ENCODE measurements at regions not wholly inside any gene's neighbourhood (a gene's known extent, or its start where the extent isn't known, plus 50 kb on each side); places are given as distances from the start of the nearest gene placed in this dataset.

GRCh38 chr2:118322406-118322805 lies 234.1 kb downstream of the INSIG2 start:
- no peak overlapping the region for H3K27ac ChIP-seq
- DNase-seq (ENCODE audit: low spot score): no peak
- TF ChIP-seq, protein P1, sequence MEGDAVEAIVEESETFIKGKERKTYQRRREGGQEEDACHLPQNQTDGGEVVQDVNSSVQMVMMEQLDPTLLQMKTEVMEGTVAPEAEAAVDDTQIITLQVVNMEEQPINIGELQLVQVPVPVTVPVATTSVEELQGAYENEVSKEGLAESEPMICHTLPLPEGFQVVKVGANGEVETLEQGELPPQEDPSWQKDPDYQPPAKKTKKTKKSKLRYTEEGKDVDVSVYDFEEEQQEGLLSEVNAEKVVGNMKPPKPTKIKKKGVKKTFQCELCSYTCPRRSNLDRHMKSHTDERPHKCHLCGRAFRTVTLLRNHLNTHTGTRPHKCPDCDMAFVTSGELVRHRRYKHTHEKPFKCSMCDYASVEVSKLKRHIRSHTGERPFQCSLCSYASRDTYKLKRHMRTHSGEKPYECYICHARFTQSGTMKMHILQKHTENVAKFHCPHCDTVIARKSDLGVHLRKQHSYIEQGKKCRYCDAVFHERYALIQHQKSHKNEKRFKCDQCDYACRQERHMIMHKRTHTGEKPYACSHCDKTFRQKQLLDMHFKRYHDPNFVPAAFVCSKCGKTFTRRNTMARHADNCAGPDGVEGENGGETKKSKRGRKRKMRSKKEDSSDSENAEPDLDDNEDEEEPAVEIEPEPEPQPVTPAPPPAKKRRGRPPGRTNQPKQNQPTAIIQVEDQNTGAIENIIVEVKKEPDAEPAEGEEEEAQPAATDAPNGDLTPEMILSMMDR (conservative IDR thresholded peaks at IDR 0.05; ENCODE audit: low read depth): no peak
- ChIA-PET CTCF (no interaction called here), POLR2A (ENCODE audit: low non-redundant PET) (no interaction called here)

GRCh38 chr2:118321432-118322105 lies 233.3 kb downstream of the INSIG2 start:
- ChIA-PET POLR2A (ENCODE audit: low non-redundant PET) (no interaction called here), CTCF (interaction anchor here (0.6 kb wide), 1 partner anchor 74 kb away, joined by 3 read pairs; no protein-coding TSS in a partner anchor)
- TF ChIP-seq, protein P1 (conservative IDR thresholded peaks at IDR 0.05; ENCODE audit: low read depth): no peak
- no peak for DNase-seq (ENCODE audit: low spot score)
- H3K27ac ChIP-seq: no peak overlapping the region

DNA sequence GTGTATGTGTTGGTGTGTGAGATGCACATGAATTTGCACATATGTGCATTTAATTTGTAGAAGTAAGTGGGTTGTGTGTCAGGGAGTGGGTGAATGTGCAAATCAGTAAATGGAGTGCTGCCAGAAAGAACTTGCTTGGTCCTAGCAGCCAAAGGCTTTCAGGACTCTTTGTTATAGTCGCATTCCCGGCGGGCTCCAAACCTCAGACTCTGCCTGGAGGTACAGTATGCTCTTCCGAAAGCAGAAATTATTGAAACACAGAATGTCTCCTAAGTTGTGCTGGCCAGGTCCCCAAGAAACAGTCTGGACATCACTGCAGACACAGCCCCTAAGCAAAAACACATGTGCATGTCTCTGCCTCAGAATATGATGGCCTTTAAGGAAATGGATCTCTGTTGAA lies 232.4 kb downstream of the INSIG2 start:
- ChIA-PET POLR2A (ENCODE audit: low non-redundant PET) (no interaction called here), CTCF (no interaction called here)
- no peak overlapping the region for H3K27ac ChIP-seq
- no peak for DNase-seq (ENCODE audit: low spot score)
- TF ChIP-seq, protein P1 (conservative IDR thresholded peaks at IDR 0.05; ENCODE audit: low read depth): no peak

- TF ChIP-seq, protein P1 (conservative IDR thresholded peaks at IDR 0.05; ENCODE audit: low read depth): no peak
- POLR2A ChIA-PET (ENCODE audit: low non-redundant PET): no interaction called here
These were observed 231.9 kb downstream of the INSIG2 start for GRCh38 chr2:118320196-118320595.

GRCh38 chr2:118319271-118319684 lies 231.0 kb downstream of the INSIG2 start:
- H3K27ac ChIP-seq: no peak overlapping the region
- POLR2A ChIA-PET (ENCODE audit: low non-redundant PET): no interaction called here
- TF ChIP-seq, protein P1 (conservative IDR thresholded peaks at IDR 0.05; ENCODE audit: low read depth): no peak
- CTCF ChIA-PET: no interaction called here
- no peak for DNase-seq (ENCODE audit: low spot score)

More at GRCh38 chr2:118320196-118320595, 231.9 kb downstream of the INSIG2 start:
- CTCF ChIA-PET: no interaction called here
- no peak overlapping the region for H3K27ac ChIP-seq
- no peak for DNase-seq (ENCODE audit: low spot score)

- ChIA-PET CTCF (no interaction called here), POLR2A (ENCODE audit: low non-redundant PET) (no interaction called here)
These were observed 227.3 kb downstream of the INSIG2 start for GRCh38 chr2:118315606-118316005.

More at GRCh38 chr2:118315606-118316005, 227.3 kb downstream of the INSIG2 start:
- DNase-seq (ENCODE audit: low spot score): no peak
- TF ChIP-seq, protein P1 (conservative IDR thresholded peaks at IDR 0.05; ENCODE audit: low read depth): no peak
- no peak overlapping the region for H3K27ac ChIP-seq

Measured in RWPE1 (cell line).